SK-N-SH (cell line): ENCODE measurements at regions not wholly inside any gene's neighbourhood (a gene's known extent, or its start where the extent isn't known, plus 50 kb on each side); places are given as distances from the start of the nearest gene placed in this dataset.

Experiments used
- CTCF ChIA-PET: fragments of 300-600, 350-600 bp; formaldehyde crosslinking; extraction: SDS; loops from one replicate; lab custom pipeline; 2021; lab: Yijun Ruan, JAX
- POLR2A ChIA-PET: fragments of 350-600 bp; sonication (Branson Sonifier 250); formaldehyde crosslinking; extraction: SDS; loops from one replicate; lab custom pipeline; 2020; ENCODE audit warnings: antibody characterized with exemption, inconsistent platforms; lab: Yijun Ruan, JAX
- DNase-seq: peaks from one replicate; pipeline ENCODE4 v3.0.0; 2012
- H2AFZ ChIP-seq: fragments of 200-600 bp; sonication (generic); 2 replicates; pipeline ENCODE4 v1.8.1; 2016; ENCODE audit warnings: antibody characterized with exemption, mild to moderate bottlenecking, low read depth
- H3F3A ChIP-seq: fragments of 200-600 bp; sonication (generic); replicated peaks from 2 replicates; pipeline ENCODE3; 2016; ENCODE audit warnings: antibody characterized with exemption, mild to moderate bottlenecking; ENCODE audit not compliant: insufficient read depth
- H3K27ac ChIP-seq, 2 experiments: fragments of 200-500 bp in 1 of 2; fragments of 200-600 bp in 1 of 2; sonication (Bioruptor generic) in 1 of 2; sonication (generic), shearing (Covaris generic) in 1 of 2; 2 replicates each; pipeline versions ENCODE4 v1.5.1 to v1.6.1; 2014 to 2016; ENCODE audit warnings: low read depth in 2 of 2, inconsistent platforms in 1 of 2, low read length in 1 of 2, mild to moderate bottlenecking in 1 of 2, mixed read lengths in 1 of 2
- H3K27me3 ChIP-seq: fragments of 200-600 bp; sonication (generic), shearing (Covaris generic); 2 replicates; pipeline ENCODE4 v1.6.1; 2016; ENCODE audit warnings: mixed run types; ENCODE audit not compliant: insufficient read depth
- H3K36me3 ChIP-seq, 2 experiments: fragments of 200-500 bp in 1 of 2; fragments of 200-600 bp in 1 of 2; sonication (Bioruptor generic) in 1 of 2; sonication (generic) in 1 of 2; replicated peaks in 1 of 2; 2 replicates each; pipeline versions ENCODE3 to v1.5.1; 2014 to 2016; ENCODE audit warnings: low read length in 1 of 2, mild to moderate bottlenecking in 1 of 2; ENCODE audit not compliant: insufficient read depth in 2 of 2, control insufficient read depth in 1 of 2
- H3K4me1 ChIP-seq, 2 experiments: fragments of 200-500 bp in 1 of 2; fragments of 200-600 bp in 1 of 2; sonication (Bioruptor generic) in 1 of 2; sonication (generic), shearing (Covaris generic) in 1 of 2; 2 replicates each; pipeline versions ENCODE4 v1.5.1 to v1.6.1; 2014 to 2016; ENCODE audit warnings: low read depth in 1 of 2, low read length in 1 of 2, mixed run types in 1 of 2; ENCODE audit not compliant: insufficient read depth in 2 of 2, control insufficient read depth in 1 of 2
- H3K4me2 ChIP-seq: fragments of 200-600 bp; sonication (generic), shearing (Covaris generic); 2 replicates; pipeline ENCODE4 v1.6.1; 2017; ENCODE audit warnings: mixed run types
- H3K4me3 ChIP-seq, 2 experiments: fragments of 200-500 bp in 1 of 2; fragments of 200-600 bp in 1 of 2; sonication (Bioruptor generic) in 1 of 2; sonication (generic), shearing (Covaris generic) in 1 of 2; 2 replicates each; pipeline versions ENCODE4 v1.5.1 to v1.8.1; 2014 to 2016; ENCODE audit warnings: low read depth in 2 of 2, inconsistent platforms in 1 of 2, low read length in 1 of 2, mild to moderate bottlenecking in 1 of 2, mixed read lengths in 1 of 2, moderate library complexity in 1 of 2
- H3K79me2 ChIP-seq: fragments of 200-600 bp; sonication (generic); 2 replicates; pipeline ENCODE4 v1.8.1; 2017; ENCODE audit warnings: mild to moderate bottlenecking; ENCODE audit not compliant: insufficient read depth
- H3K9ac ChIP-seq: fragments of 200-600 bp; sonication (generic); 2 replicates; pipeline ENCODE4 v1.6.1; 2017; ENCODE audit warnings: mixed run types
- H3K9me2 ChIP-seq: fragments of 200-600 bp; sonication (generic); 2 replicates; pipeline ENCODE4 v1.6.1; 2017; ENCODE audit warnings: mixed run types
- H3K9me3 ChIP-seq: fragments of 200-600 bp; sonication (generic); 2 replicates; pipeline ENCODE4 v1.6.1; 2017; ENCODE audit warnings: mixed run types, mild to moderate bottlenecking, moderate library complexity
- H4K20me1 ChIP-seq: fragments of 200-600 bp; sonication (generic); 2 replicates; pipeline ENCODE4 v1.6.1; 2017; ENCODE audit warnings: mild to moderate bottlenecking, mixed run types; ENCODE audit not compliant: insufficient read depth
- CTCF ChIP-seq: fragments of 200-600 bp; sonication (generic); IDR thresholded peaks from 2 replicates; pipeline ENCODE4 v1.6.1; 2017; ENCODE audit warnings: antibody characterized with exemption, mild to moderate bottlenecking, moderate library complexity
- ELF1 ChIP-seq: IDR thresholded peaks from 2 replicates; pipeline ENCODE4 v1.4.0; 2012
- FOXJ3 ChIP-seq: sonication (generic); formaldehyde crosslinking; IDR thresholded peaks from 2 replicates; pipeline ENCODE4 v1.5.1; 2020; ENCODE audit warnings: mild to moderate bottlenecking, missing genetic modification reagents
- FOXM1 ChIP-seq: IDR thresholded peaks from 2 replicates; pipeline ENCODE4 v1.4.0; 2012; ENCODE audit warnings: low read depth, mild to moderate bottlenecking
- GATA2 ChIP-seq: sonication (generic); formaldehyde crosslinking; IDR thresholded peaks from 2 replicates; pipeline ENCODE4 v1.5.0; 2020; ENCODE audit warnings: mild to moderate bottlenecking, missing genetic modification reagents
- IRF3 ChIP-seq: fragments of 150-350 bp; IDR thresholded peaks from 2 replicates; pipeline ENCODE4 v1.6.1; 2016; ENCODE audit warnings: mild to moderate bottlenecking, low read depth, low read length
- MXI1 ChIP-seq: IDR thresholded peaks from 2 replicates; pipeline ENCODE4 v1.6.1; 2012; ENCODE audit warnings: mild to moderate bottlenecking, low read depth, low read length, improper control_type of control experiment
- NFIC ChIP-seq: IDR thresholded peaks from 2 replicates; pipeline ENCODE4 v1.4.0; 2012; ENCODE audit warnings: borderline replicate concordance
- NRF1 ChIP-seq: IDR thresholded peaks from 2 replicates; pipeline ENCODE4 v1.6.1; 2012; ENCODE audit warnings: low read depth, mild to moderate bottlenecking, low read length
- PBX3 ChIP-seq: IDR thresholded peaks from 2 replicates; pipeline ENCODE4; 2012
- POLR2AphosphoS5 ChIP-seq: IDR thresholded peaks from 2 replicates; pipeline ENCODE4 v1.6.1; 2012; ENCODE audit warnings: low read depth, low read length
- RCOR1 ChIP-seq: fragments of 150-350 bp; IDR thresholded peaks from 2 replicates; pipeline ENCODE4 v1.6.1; 2017; ENCODE audit warnings: antibody characterized with exemption, low read length
- REST ChIP-seq: IDR thresholded peaks from 2 replicates; pipeline ENCODE4 v1.6.1; 2012; ENCODE audit warnings: mild to moderate bottlenecking, low read depth, low read length, moderate library complexity
- SIN3A ChIP-seq: IDR thresholded peaks from 2 replicates; pipeline ENCODE4 v1.6.1; 2012; ENCODE audit warnings: low read depth, mild to moderate bottlenecking, low read length, moderate library complexity, borderline replicate concordance
- SMC3 ChIP-seq: IDR thresholded peaks from 2 replicates; pipeline ENCODE4 v1.6.1; 2012; ENCODE audit warnings: low read depth, low read length, improper control_type of control experiment
- TCF12 ChIP-seq: IDR thresholded peaks from 2 replicates; pipeline ENCODE4 v1.4.0; 2012
- TEAD4 ChIP-seq: IDR thresholded peaks from 2 replicates; pipeline ENCODE4 v1.4.0; 2012; ENCODE audit warnings: mild to moderate bottlenecking, borderline replicate concordance; ENCODE audit not compliant: insufficient read depth
- USF1 ChIP-seq: IDR thresholded peaks from 2 replicates; pipeline ENCODE4 v1.4.0; 2012; ENCODE audit warnings: low read depth, borderline replicate concordance
- USF2 ChIP-seq: fragments of 150-350 bp; IDR thresholded peaks from 2 replicates; pipeline ENCODE4 v1.6.1; 2017; ENCODE audit warnings: antibody characterized with exemption, low read length, low read depth, borderline replicate concordance
- ZBTB33 ChIP-seq: IDR thresholded peaks from 2 replicates; pipeline ENCODE4 v1.4.0; 2012; ENCODE audit warnings: low read depth, borderline replicate concordance
- WGBS: methylation state at CpG from one replicate; pipeline ENCODE4 v1.1.6; 2017; ENCODE audit warnings: low lambda C conversion rate; 5-methylcytosine and 5-hydroxymethylcytosine counted together

- Histone ChIP-seq H3K27ac (no peak overlapping the region), H3K9me2 (no peaks in the 10 kb centered on the region), H3F3A (no peaks in the 10 kb centered on the region), H3K9ac (no peak overlapping the region), H3K4me3 (no peak overlapping the region), H3K4me1 (no peaks in the 10 kb centered on the region), H3K36me3 (no peaks in the 10 kb centered on the region), H3K4me2 (no peak overlapping the region), H4K20me1 (no peaks in the 10 kb centered on the region), H3K9me3 (peaks cover 21% of the 10 kb centered on the region), H3K27me3 (no peaks in the 10 kb centered on the region), H3K79me2 (no peaks in the 10 kb centered on the region), H2AFZ (no peak overlapping the region)
- TF ChIP-seq MXI1 (no peak), REST (no peak), TCF12 (no peak), TEAD4 (no peak), ELF1 (no peak), GATA2 (no peak), ZBTB33 (no peak), RCOR1 (no peak), NFIC (no peak), USF2 (no peak), USF1 (no peak), SIN3A (no peak), FOXM1 (no peak), PBX3 (no peak), CTCF (no peak), NRF1 (no peak), SMC3 (no peak), FOXJ3 (no peak), IRF3 (no peak), POLR2AphosphoS5 (no peak)
- WGBS: 38% methylated on average over 3 of the region's 3 CpGs
- CTCF ChIA-PET: no interaction called here
- POLR2A ChIA-PET: no interaction called here
- no peak for DNase-seq
These were observed 1851.1 kb downstream of the PCDH9 start for GRCh38 chr13:65378943-65379519.
